Uterus (tissue), 3 donors: ENCODE measurements at regions not wholly inside any gene's neighbourhood (a gene's known extent, or its start where the extent isn't known, plus 50 kb on each side); places are given as distances from the start of the nearest gene placed in this dataset.

ENCODE experiments used
- DNase-seq, 2 donors: peaks; one replicate each; pipeline ENCODE4 v3.0.0-alpha.2; 2019 to 2020
- H3K27ac ChIP-seq, 2 donors: fragments of 200-600 bp; sonication (generic); 1 replicate in 1 of 2; 2 replicates in 1 of 2; pipeline ENCODE4 v1.5.1; 2016 to 2018
- H3K27me3 ChIP-seq, 2 donors: fragments of 200-600 bp; sonication (generic); one replicate each; pipeline ENCODE4 v1.5.1; 2018 to 2019; ENCODE audit warnings: control low read depth in 1 of 2
- H3K36me3 ChIP-seq, 2 donors: fragments of 200-600 bp; sonication (generic); one replicate each; pipeline ENCODE4 v1.5.1; 2019; ENCODE audit warnings: control low read depth in 1 of 2
- H3K4me1 ChIP-seq, 2 donors: fragments of 200-600 bp; sonication (generic); one replicate each; pipeline ENCODE4 v1.5.1; 2018 to 2019; ENCODE audit warnings: control low read depth in 1 of 2
- H3K4me3 ChIP-seq, 2 donors: fragments of 200-600 bp; sonication (generic); 1 replicate in 1 of 2; 2 replicates in 1 of 2; pipeline ENCODE4 v1.5.1; 2018 to 2019; ENCODE audit warnings: mild to moderate bottlenecking in 1 of 2
- H3K9me3 ChIP-seq, 2 donors: fragments of 200-600 bp; sonication (generic); one replicate each; pipeline ENCODE4 v1.5.1; 2019; ENCODE audit warnings: control low read depth in 1 of 2
- POLR2A ChIP-seq, 2 donors: fragments of 450-650 bp; IDR thresholded peaks; one replicate each; pipeline ENCODE4 v1.6.1; 2016; ENCODE audit warnings: antibody characterized with exemption in 2 of 2, mild to moderate bottlenecking in 1 of 2, moderate library complexity in 1 of 2
- intact Hi-C: fragments of 100-400 bp; cut with DNase I; formaldehyde crosslinking; loops from one replicate; pipeline ENCODE4 v1.15.1; 2023; ENCODE audit warnings: low total_unique reads
- TF ChIP-seq, protein P1 (sequence below), 4 experiments: fragments of 200-600 bp in 2 of 4; fragments of 450-650 bp in 2 of 4; sonication (generic) in 2 of 4; IDR thresholded peaks; one replicate each; pipeline ENCODE4 v1.5.1; 2016 to 2019; ENCODE audit warnings: antibody characterized with exemption in 4 of 4, mild to moderate bottlenecking in 2 of 4, moderate library complexity in 1 of 4
- donor health status: DM: yes; HTN: yes; CAD: no.

GRCh38 chr2:16115881-16116830 lies 175.8 kb downstream of the MYCN start:
- TF ChIP-seq, protein P1, sequence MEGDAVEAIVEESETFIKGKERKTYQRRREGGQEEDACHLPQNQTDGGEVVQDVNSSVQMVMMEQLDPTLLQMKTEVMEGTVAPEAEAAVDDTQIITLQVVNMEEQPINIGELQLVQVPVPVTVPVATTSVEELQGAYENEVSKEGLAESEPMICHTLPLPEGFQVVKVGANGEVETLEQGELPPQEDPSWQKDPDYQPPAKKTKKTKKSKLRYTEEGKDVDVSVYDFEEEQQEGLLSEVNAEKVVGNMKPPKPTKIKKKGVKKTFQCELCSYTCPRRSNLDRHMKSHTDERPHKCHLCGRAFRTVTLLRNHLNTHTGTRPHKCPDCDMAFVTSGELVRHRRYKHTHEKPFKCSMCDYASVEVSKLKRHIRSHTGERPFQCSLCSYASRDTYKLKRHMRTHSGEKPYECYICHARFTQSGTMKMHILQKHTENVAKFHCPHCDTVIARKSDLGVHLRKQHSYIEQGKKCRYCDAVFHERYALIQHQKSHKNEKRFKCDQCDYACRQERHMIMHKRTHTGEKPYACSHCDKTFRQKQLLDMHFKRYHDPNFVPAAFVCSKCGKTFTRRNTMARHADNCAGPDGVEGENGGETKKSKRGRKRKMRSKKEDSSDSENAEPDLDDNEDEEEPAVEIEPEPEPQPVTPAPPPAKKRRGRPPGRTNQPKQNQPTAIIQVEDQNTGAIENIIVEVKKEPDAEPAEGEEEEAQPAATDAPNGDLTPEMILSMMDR (IDR thresholded peaks at IDR 0.05): no peak
- no peak for TF ChIP-seq POLR2A (IDR thresholded peaks at IDR 0.05)
- Histone ChIP-seq H3K4me1 (no peaks in the 10 kb centered on the region), H3K9me3 (no peaks in the 10 kb centered on the region), H3K36me3 (no peaks in the 10 kb centered on the region), H3K27ac (no peak overlapping the region), H3K4me3 (no peak overlapping the region), H3K27me3 (no peaks in the 10 kb centered on the region)
- no peak for DNase-seq
- intact Hi-C loops: no loop called here

DNA sequence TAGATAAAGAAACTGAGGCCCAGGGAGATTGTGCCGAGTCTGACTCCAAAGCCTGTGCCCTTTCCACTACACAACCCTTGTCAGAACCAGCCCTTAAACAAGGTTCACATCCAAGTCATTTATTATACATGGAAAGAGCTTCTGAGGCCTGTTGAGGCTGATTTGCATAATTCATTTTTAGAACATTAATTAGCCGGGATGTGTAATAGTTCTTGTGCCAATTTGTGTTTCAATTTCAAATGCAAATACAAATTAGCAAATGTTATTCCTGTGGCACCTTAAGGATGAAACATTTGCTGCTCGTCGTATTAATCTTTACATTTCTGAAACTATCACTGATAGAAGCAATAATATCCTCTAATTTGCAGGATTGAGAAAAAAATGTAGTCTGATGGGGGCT lies 174.9 kb downstream of the MYCN start:
- TF ChIP-seq, protein P1 (IDR thresholded peaks at IDR 0.05): no peak
- TF ChIP-seq POLR2A (IDR thresholded peaks at IDR 0.05): no peak

GRCh38 chr2:16114836-16115235 lies 174.5 kb downstream of the MYCN start:
- Histone ChIP-seq H3K4me1 (no peaks in the 10 kb centered on the region), H3K36me3 (no peaks in the 10 kb centered on the region), H3K27ac (no peak overlapping the region), H3K27me3 (no peaks in the 10 kb centered on the region), H3K4me3 (no peak overlapping the region), H3K9me3 (no peaks in the 10 kb centered on the region)
- DNase-seq: no peak
- TF ChIP-seq, protein P1 (IDR thresholded peaks at IDR 0.05): no peak
- no peak for TF ChIP-seq POLR2A (IDR thresholded peaks at IDR 0.05)
- intact Hi-C loops: no loop called here

More for the DNA sequence above, 174.9 kb downstream of the MYCN start:
- no peak for DNase-seq
- Histone ChIP-seq H3K36me3 (no peaks in the 10 kb centered on the region), H3K9me3 (no peaks in the 10 kb centered on the region), H3K4me3 (no peak overlapping the region), H3K27ac (no peak overlapping the region), H3K4me1 (no peaks in the 10 kb centered on the region), H3K27me3 (no peaks in the 10 kb centered on the region)
- intact Hi-C loops: no loop called here

DNA sequence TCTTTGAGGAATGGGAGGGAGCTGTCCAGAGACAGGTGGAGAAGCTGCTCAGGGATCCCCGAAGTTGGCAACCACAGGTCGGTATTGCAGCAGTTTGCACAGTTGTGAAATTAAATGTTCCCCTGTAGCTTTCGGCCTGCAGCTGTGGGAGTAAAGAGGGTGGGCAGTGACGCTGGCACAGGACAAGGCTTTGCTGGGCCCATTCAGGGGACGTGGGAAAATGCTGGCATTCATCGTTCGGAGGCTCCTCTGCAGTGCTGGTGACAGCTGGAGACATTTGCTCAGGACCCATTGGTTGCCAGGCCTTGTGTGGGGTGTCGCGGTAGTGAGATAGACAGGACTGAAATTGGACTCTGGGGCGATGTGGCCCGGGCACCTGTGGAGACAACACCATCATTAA lies 173.7 kb downstream of the MYCN start:
- intact Hi-C loops: no loop called here
- TF ChIP-seq, protein P1 (IDR thresholded peaks at IDR 0.05): no peak
- TF ChIP-seq POLR2A (IDR thresholded peaks at IDR 0.05): no peak
- no peaks in the 10 kb centered on the region for H3K27me3 ChIP-seq
- no peak overlapping the region for H3K27ac ChIP-seq
- H3K4me3 ChIP-seq: no peak overlapping the region
- H3K9me3 ChIP-seq: no peaks in the 10 kb centered on the region
- no peaks in the 10 kb centered on the region for H3K4me1 ChIP-seq
- DNase-seq: no peak
- no peaks in the 10 kb centered on the region for H3K36me3 ChIP-seq

GRCh38 chr2:16113568-16113967 lies 173.2 kb downstream of the MYCN start:
- intact Hi-C loops: no loop called here
- H3K27me3 ChIP-seq: no peaks in the 10 kb centered on the region
- no peaks in the 10 kb centered on the region for H3K36me3 ChIP-seq
- TF ChIP-seq, protein P1 (IDR thresholded peaks at IDR 0.05): no peak
- no peak for TF ChIP-seq POLR2A (IDR thresholded peaks at IDR 0.05)
- H3K4me1 ChIP-seq: no peaks in the 10 kb centered on the region
- H3K4me3 ChIP-seq: no peak overlapping the region
- H3K27ac ChIP-seq: no peak overlapping the region
- no peaks in the 10 kb centered on the region for H3K9me3 ChIP-seq
- no peak for DNase-seq
